Neuronal stem cell (in vitro differentiated cells): ENCODE measurements at regions not wholly inside any gene's neighbourhood (a gene's known extent, or its start where the extent isn't known, plus 50 kb on each side); places are given as distances from the start of the nearest gene placed in this dataset.

Experiments used
- DNase-seq: peaks from one replicate; pipeline ENCODE4 v3.0.0-alpha.2; 2013; ENCODE audit warnings: low spot score
- H2AFZ ChIP-seq: one replicate; pipeline ENCODE4 v1.6.1; 2013; ENCODE audit warnings: mild to moderate bottlenecking, low read length, inconsistent platforms
- H2AK5ac ChIP-seq: 2 replicates; pipeline ENCODE4 v1.6.1; 2013; ENCODE audit warnings: low read depth, mild to moderate bottlenecking, inconsistent platforms, low read length, moderate library complexity, mixed read lengths
- H2BK120ac ChIP-seq: 2 replicates; pipeline ENCODE4 v1.6.1; 2013; ENCODE audit warnings: low read depth, mild to moderate bottlenecking, inconsistent platforms, low read length, moderate library complexity, mixed read lengths
- H2BK12ac ChIP-seq: one replicate; pipeline ENCODE4 v1.6.1; 2013; ENCODE audit warnings: low read length, inconsistent platforms
- H2BK15ac ChIP-seq: 2 replicates; pipeline ENCODE4 v1.6.1; 2013; ENCODE audit warnings: mild to moderate bottlenecking, low read length, inconsistent platforms, mixed read lengths
- H2BK5ac ChIP-seq: one replicate; pipeline ENCODE4 v1.6.1; 2013; ENCODE audit warnings: inconsistent platforms, mild to moderate bottlenecking, low read length, moderate library complexity
- H3K14ac ChIP-seq: one replicate; pipeline ENCODE4 v1.6.1; 2013; ENCODE audit warnings: low read length, inconsistent platforms
- H3K18ac ChIP-seq: 2 replicates; pipeline ENCODE4 v1.6.1; 2013; ENCODE audit warnings: low read length, inconsistent platforms
- H3K23ac ChIP-seq: 2 replicates; pipeline ENCODE4 v1.6.1; 2013; ENCODE audit warnings: low read depth, mild to moderate bottlenecking, mixed read lengths, low read length, inconsistent platforms; ENCODE audit not compliant: poor library complexity
- H3K27ac ChIP-seq: replicated peaks from 3 replicates; pipeline ENCODE4 v1.5.1; 2013; ENCODE audit warnings: low read length, inconsistent platforms
- H3K27me3 ChIP-seq, 3 experiments: 2 replicates each; pipeline ENCODE4 v1.6.1; 2013; ENCODE audit warnings: low read length in 3 of 3, mild to moderate bottlenecking in 2 of 3, inconsistent platforms in 1 of 3, low read depth in 1 of 3, mixed read lengths in 1 of 3, moderate library complexity in 1 of 3; ENCODE audit not compliant: control insufficient read depth in 3 of 3, insufficient read depth in 3 of 3
- H3K36me3 ChIP-seq, 2 donors: replicated peaks in 1 of 2; 2 replicates each; pipeline ENCODE4 v1.6.1; 2013; ENCODE audit warnings: low read length in 2 of 2; ENCODE audit not compliant: control insufficient read depth in 2 of 2, insufficient read depth in 2 of 2
- H3K4ac ChIP-seq: 2 replicates; pipeline ENCODE4 v1.6.1; 2013; ENCODE audit warnings: inconsistent platforms, mild to moderate bottlenecking, low read length, moderate library complexity
- H3K4me1 ChIP-seq, 2 donors: 1 replicate in 1 of 2; 2 replicates in 1 of 2; pipeline ENCODE4 v1.6.1; 2013; ENCODE audit warnings: low read length in 2 of 2, low read depth in 1 of 2; ENCODE audit not compliant: control insufficient read depth in 2 of 2, insufficient read depth in 1 of 2
- H3K4me2 ChIP-seq: one replicate; pipeline ENCODE4 v1.6.1; 2013; ENCODE audit warnings: mild to moderate bottlenecking, low read length, inconsistent platforms; ENCODE audit not compliant: insufficient read depth, poor library complexity, severe bottlenecking
- H3K4me3 ChIP-seq, 2 donors: 2 replicates each; pipeline ENCODE4 v1.5.1; 2013; ENCODE audit warnings: low read length in 2 of 2, mild to moderate bottlenecking in 2 of 2, inconsistent platforms in 1 of 2, moderate library complexity in 1 of 2
- H3K79me1 ChIP-seq: one replicate; pipeline ENCODE4 v1.6.1; 2013; ENCODE audit warnings: low read depth, mild to moderate bottlenecking, inconsistent platforms, low read length, moderate library complexity
- H3K9ac ChIP-seq: one replicate; pipeline ENCODE4 v1.6.1; 2013; ENCODE audit warnings: mild to moderate bottlenecking, low read depth, low read length, inconsistent platforms; ENCODE audit not compliant: poor library complexity
- H3K9me3 ChIP-seq, 2 donors: replicated peaks in 1 of 2; 2 replicates each; pipeline versions ENCODE3 to v1.6.1; 2013; ENCODE audit warnings: low read length in 2 of 2, mild to moderate bottlenecking in 2 of 2, inconsistent platforms in 1 of 2, low read depth in 1 of 2, mixed read lengths in 1 of 2, moderate library complexity in 1 of 2; ENCODE audit not compliant: control insufficient read depth in 2 of 2, insufficient read depth in 1 of 2
- H4K8ac ChIP-seq: one replicate; pipeline ENCODE4 v1.6.1; 2013; ENCODE audit warnings: low read depth, mild to moderate bottlenecking, inconsistent platforms, low read length, moderate library complexity
- H4K91ac ChIP-seq: one replicate; pipeline ENCODE4 v1.6.1; 2013; ENCODE audit warnings: low read length, low read depth, mild to moderate bottlenecking, inconsistent platforms; ENCODE audit not compliant: poor library complexity
- WGBS, 2 donors: extraction: QIAGEN DNeasy Blood & Tissue Kit; methylation state at CpG; one replicate each; pipeline ENCODE4 v1.1.7; 2013; ENCODE audit warnings: missing lambda C conversion rate in 2 of 2, mixed read lengths in 1 of 2; ENCODE audit not compliant: insufficient read length in 2 of 2, insufficient replicate concordance in 1 of 2; ENCODE audit errors: extremely low coverage in 2 of 2; 5-methylcytosine and 5-hydroxymethylcytosine counted together

GRCh38 chr14:21964180-21964579 lies 290.6 kb upstream of the OR4E1 start:
- H3K79me1 ChIP-seq = no peaks in the 10 kb centered on the region
- peaks cover 0 to 3% of the 10 kb centered on the region in 2 donors for H3K9me3 ChIP-seq
- no peak overlapping the region for H2AFZ ChIP-seq
- H3K23ac ChIP-seq = no peak overlapping the region
- no peak overlapping the region for H2BK15ac ChIP-seq
- H3K4me1 ChIP-seq = no peaks in the 10 kb centered on the region
- no peak overlapping the region for H3K27ac ChIP-seq
- H4K8ac ChIP-seq = no peak overlapping the region
- no peak overlapping the region for H3K9ac ChIP-seq
- no peak overlapping the region for H3K4me3 ChIP-seq
- DNase-seq = no peak
- H2BK120ac ChIP-seq = no peak overlapping the region
- no peak overlapping the region for H4K91ac ChIP-seq
- H3K36me3 ChIP-seq = no peaks in the 10 kb centered on the region
- no peak overlapping the region for H3K18ac ChIP-seq
- no peak overlapping the region for H3K14ac ChIP-seq
- no peak overlapping the region for H3K4ac ChIP-seq
- WGBS, 2 donors = no CpG with 5 or more reads among the region's 1 CpG
- H2BK5ac ChIP-seq = no peak overlapping the region
- no peak overlapping the region for H2AK5ac ChIP-seq
- no peak overlapping the region for H2BK12ac ChIP-seq
- H3K4me2 ChIP-seq = no peak overlapping the region
- H3K27me3 ChIP-seq = no peaks in the 10 kb centered on the region

DNA sequence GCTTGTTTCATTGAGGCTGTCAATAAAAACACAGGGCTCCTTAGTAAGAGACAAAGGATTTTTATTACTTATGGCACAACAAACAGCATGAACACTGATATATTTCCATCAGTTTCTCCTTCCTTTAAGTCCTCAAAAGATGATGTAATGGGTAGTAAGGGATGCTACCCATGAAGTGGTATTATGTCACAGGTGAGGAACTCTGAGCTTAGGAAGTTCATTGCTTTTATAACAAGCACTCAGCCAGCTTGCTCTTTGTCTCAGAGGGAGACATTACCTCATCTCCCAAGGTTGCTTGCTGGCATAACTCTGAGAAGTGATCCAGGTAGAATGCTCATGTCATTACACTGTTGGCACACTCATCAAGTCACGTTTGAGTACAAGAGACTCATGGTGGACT lies 287.0 kb upstream of the OR4E1 start:
- H3K4me2 ChIP-seq = no peak overlapping the region
- no peak overlapping the region for H3K4ac ChIP-seq
- H2AFZ ChIP-seq = no peak overlapping the region
- H2AK5ac ChIP-seq = no peak overlapping the region
- H3K79me1 ChIP-seq = no peaks in the 10 kb centered on the region
- no peak overlapping the region for H2BK12ac ChIP-seq
- no peak overlapping the region for H3K23ac ChIP-seq
- H3K9me3 ChIP-seq = peaks cover 0 to 5% of the 10 kb centered on the region in 2 donors
- no peak overlapping the region for H3K18ac ChIP-seq
- no peak overlapping the region for H3K14ac ChIP-seq
- no peak overlapping the region for H2BK5ac ChIP-seq
- H3K9ac ChIP-seq = no peak overlapping the region
- H2BK15ac ChIP-seq = no peak overlapping the region
- no peaks in the 10 kb centered on the region for H3K4me1 ChIP-seq
- H4K91ac ChIP-seq = no peak overlapping the region
- H3K27ac ChIP-seq = no peak overlapping the region
- H4K8ac ChIP-seq = no peak overlapping the region
- no peaks in the 10 kb centered on the region for H3K36me3 ChIP-seq
- DNase-seq = no peak
- no peaks in the 10 kb centered on the region for H3K27me3 ChIP-seq
- H3K4me3 ChIP-seq = no peak overlapping the region
- no peak overlapping the region for H2BK120ac ChIP-seq
- WGBS, 2 donors = no CpG with 5 or more reads among the region's 1 CpG

- no peak overlapping the region for H3K4ac ChIP-seq
- no peak overlapping the region for H2AK5ac ChIP-seq
- H2BK120ac ChIP-seq = no peak overlapping the region
- H3K4me1 ChIP-seq = no peaks in the 10 kb centered on the region
- H3K4me2 ChIP-seq = no peak overlapping the region
- H3K9ac ChIP-seq = no peak overlapping the region
- no peak overlapping the region for H2BK12ac ChIP-seq
- H2AFZ ChIP-seq = no peak overlapping the region
- H2BK15ac ChIP-seq = no peak overlapping the region
- no peaks in the 10 kb centered on the region for H3K36me3 ChIP-seq
- DNase-seq = no peak
- no peaks in the 10 kb centered on the region for H3K79me1 ChIP-seq
- H3K14ac ChIP-seq = no peak overlapping the region
- H3K18ac ChIP-seq = no peak overlapping the region
- H4K91ac ChIP-seq = no peak overlapping the region
- no CpG with 5 or more reads among the region's 3 CpGs for WGBS, 2 donors
- no peaks in the 10 kb centered on the region for H3K9me3 ChIP-seq
- no peak overlapping the region for H3K4me3 ChIP-seq
- H3K27ac ChIP-seq = no peak overlapping the region
- H3K27me3 ChIP-seq = peaks cover 0 to 4% (median 0%) of the 10 kb centered on the region in 3 experiments
- H3K23ac ChIP-seq = no peak overlapping the region
- no peak overlapping the region for H4K8ac ChIP-seq
- H2BK5ac ChIP-seq = no peak overlapping the region
Measured at GRCh38 chr14:21941885-21942284, 268.3 kb upstream of the OR4E1 start.

DNA sequence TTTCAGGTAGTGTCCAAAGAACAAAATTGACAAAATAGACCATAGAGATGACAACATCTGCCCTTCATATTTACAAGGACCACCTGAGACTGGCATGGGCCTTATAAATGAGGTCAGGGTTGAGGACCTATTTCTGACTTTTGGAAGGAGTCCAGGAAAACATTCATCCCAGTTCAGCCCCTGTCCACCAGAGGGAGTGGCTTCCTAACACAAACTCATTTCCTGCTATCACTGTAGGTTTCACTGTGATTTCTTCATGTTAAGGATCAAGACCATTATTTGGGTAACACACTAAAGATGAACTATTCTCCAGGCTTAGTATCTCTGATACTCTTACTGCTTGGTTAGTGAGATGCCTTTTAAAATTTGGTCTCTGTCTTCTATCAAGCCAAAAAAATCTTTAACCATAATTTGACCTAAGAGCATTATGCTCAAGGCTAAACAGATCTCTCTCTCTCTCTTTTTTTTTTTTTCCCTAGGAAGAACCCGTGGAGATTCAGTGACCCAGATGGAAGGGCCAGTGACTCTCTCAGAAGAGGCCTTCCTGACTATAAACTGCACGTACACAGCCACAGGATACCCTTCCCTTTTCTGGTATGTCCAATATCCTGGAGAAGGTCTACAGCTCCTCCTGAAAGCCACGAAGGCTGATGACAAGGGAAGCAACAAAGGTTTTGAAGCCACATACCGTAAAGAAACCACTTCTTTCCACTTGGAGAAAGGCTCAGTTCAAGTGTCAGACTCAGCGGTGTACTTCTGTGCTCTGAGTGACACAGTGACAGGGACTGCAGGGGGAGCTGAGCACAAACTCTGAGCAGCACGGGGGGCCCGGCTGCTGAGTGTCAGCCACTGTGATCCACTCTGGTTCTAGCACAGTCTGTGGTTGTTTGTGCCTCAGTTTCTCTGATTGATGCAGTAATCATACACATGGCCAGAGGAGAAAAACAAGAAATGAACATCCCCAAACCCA lies 267.6 kb upstream of the OR4E1 start:
- no peak overlapping the region for H2BK120ac ChIP-seq
- no peak overlapping the region for H4K8ac ChIP-seq
- no peak overlapping the region for H2BK15ac ChIP-seq
- H2AFZ ChIP-seq = no peak overlapping the region
- DNase-seq = peak; percentile 12
- H3K36me3 ChIP-seq = no peaks in the 10 kb centered on the region
- no peaks in the 10 kb centered on the region for H3K4me1 ChIP-seq
- no peak overlapping the region for H2BK12ac ChIP-seq
- H3K18ac ChIP-seq = no peak overlapping the region
- H2BK5ac ChIP-seq = no peak overlapping the region
- no peak overlapping the region for H3K27ac ChIP-seq
- no peaks in the 10 kb centered on the region for H3K9me3 ChIP-seq
- no peak overlapping the region for H3K4me2 ChIP-seq
- no peaks in the 10 kb centered on the region for H3K79me1 ChIP-seq
- WGBS, 2 donors = no CpG with 5 or more reads among the region's 7 CpGs
- H3K23ac ChIP-seq = no peak overlapping the region
- H3K14ac ChIP-seq = no peak overlapping the region
- peaks cover 0 to 4% (median 0%) of the 10 kb centered on the region in 3 experiments for H3K27me3 ChIP-seq
- no peak overlapping the region for H3K4ac ChIP-seq
- no peak overlapping the region for H4K91ac ChIP-seq
- H3K4me3 ChIP-seq = no peak overlapping the region
- no peak overlapping the region for H2AK5ac ChIP-seq
- H3K9ac ChIP-seq = no peak overlapping the region
